NCI-H2227 treated with DMSO at 0.1 percent for 48 hours (cell line): ENCODE measurements at regions not wholly inside any gene's neighbourhood (a gene's known extent, or its start where the extent isn't known, plus 50 kb on each side); places are given as distances from the start of the nearest gene placed in this dataset.
"Not testable (repeated sequence)": the region's sequence is repeated elsewhere in the genome, so short reads cannot be mapped to it uniquely, and the experiment has no call there.

Experiments used
- DNase-seq: peaks from one replicate; lab custom pipeline; 2025; lab: John Stamatoyannopoulos, UW

- DNase-seq: no peak
Observed at GRCh38 chr6:48994811-48995210, 468.2 kb downstream of the MMUT start.

- no peak for DNase-seq
Observed at GRCh38 chr6:48990739-48991138, 472.3 kb downstream of the MMUT start.

- no peak for DNase-seq
Observed at GRCh38 chr6:48986845-48987244, 476.2 kb downstream of the MMUT start.

- DNase-seq: no peak
Observed at GRCh38 chr6:48986105-48986504, 476.9 kb downstream of the MMUT start.

- DNase-seq: no peak
Observed at GRCh38 chr6:48985025-48985424, 478.0 kb downstream of the MMUT start.

- not testable (repeated sequence) for DNase-seq
Observed at GRCh38 chr6:48983968-48984367, 479.1 kb downstream of the MMUT start.

- no peak for DNase-seq
Observed at GRCh38 chr6:48983377-48983776, 479.7 kb downstream of the MMUT start.

- no peak for DNase-seq
Observed at GRCh38 chr6:48979806-48980205, 483.2 kb downstream of the MMUT start.

- no peak for DNase-seq
Observed at GRCh38 chr6:48979085-48979484, 484.0 kb downstream of the MMUT start.

- DNase-seq: no peak
Observed at GRCh38 chr6:48978016-48978415, 485.0 kb downstream of the MMUT start.

GRCh38 chr6:48977573-48977972 lies 485.5 kb downstream of the MMUT start:
- DNase-seq: no peak

GRCh38 chr6:48973491-48973890 lies 489.6 kb downstream of the MMUT start:
- DNase-seq: no peak

- DNase-seq: no peak
Observed at GRCh38 chr6:48961781-48962415, 501.2 kb downstream of the MMUT start.

GRCh38 chr6:48959251-48960060 lies 503.6 kb downstream of the MMUT start:
- no peak for DNase-seq

GRCh38 chr6:48957781-48958180 lies 505.3 kb downstream of the MMUT start:
- no peak for DNase-seq

- no peak for DNase-seq
Observed at GRCh38 chr6:48951917-48952316, 511.1 kb downstream of the MMUT start.

GRCh38 chr6:48944276-48944675 lies 518.8 kb downstream of the MMUT start:
- DNase-seq: not testable (repeated sequence)

- DNase-seq: no peak
Observed at GRCh38 chr6:48933136-48933535, 529.9 kb downstream of the MMUT start.

- no peak for DNase-seq
Observed at GRCh38 chr6:48928937-48929336, 534.1 kb downstream of the MMUT start.

- no peak for DNase-seq
Observed at GRCh38 chr6:48922837-48923236, 540.2 kb downstream of the MMUT start.

- no peak for DNase-seq
Observed at GRCh38 chr6:48919555-48919954, 543.5 kb downstream of the MMUT start.

- no peak for DNase-seq
Observed at GRCh38 chr6:48917233-48917632, 545.8 kb downstream of the MMUT start.

- DNase-seq: no peak
Observed at GRCh38 chr6:48916607-48917006, 546.4 kb downstream of the MMUT start.

- DNase-seq: no peak
Observed at GRCh38 chr6:48915591-48915990, 547.5 kb downstream of the MMUT start.
